ENCODE measurements at regions not wholly inside any gene's neighbourhood (a gene's known extent, or its start where the extent isn't known, plus 50 kb on each side); places are given as distances from the start of the nearest gene placed in this dataset.

GRCh38 chr6:47372318-47372717 lies 62.6 kb upstream of the TNFRSF21 start:
- TF ChIP-seq, protein P1, sequence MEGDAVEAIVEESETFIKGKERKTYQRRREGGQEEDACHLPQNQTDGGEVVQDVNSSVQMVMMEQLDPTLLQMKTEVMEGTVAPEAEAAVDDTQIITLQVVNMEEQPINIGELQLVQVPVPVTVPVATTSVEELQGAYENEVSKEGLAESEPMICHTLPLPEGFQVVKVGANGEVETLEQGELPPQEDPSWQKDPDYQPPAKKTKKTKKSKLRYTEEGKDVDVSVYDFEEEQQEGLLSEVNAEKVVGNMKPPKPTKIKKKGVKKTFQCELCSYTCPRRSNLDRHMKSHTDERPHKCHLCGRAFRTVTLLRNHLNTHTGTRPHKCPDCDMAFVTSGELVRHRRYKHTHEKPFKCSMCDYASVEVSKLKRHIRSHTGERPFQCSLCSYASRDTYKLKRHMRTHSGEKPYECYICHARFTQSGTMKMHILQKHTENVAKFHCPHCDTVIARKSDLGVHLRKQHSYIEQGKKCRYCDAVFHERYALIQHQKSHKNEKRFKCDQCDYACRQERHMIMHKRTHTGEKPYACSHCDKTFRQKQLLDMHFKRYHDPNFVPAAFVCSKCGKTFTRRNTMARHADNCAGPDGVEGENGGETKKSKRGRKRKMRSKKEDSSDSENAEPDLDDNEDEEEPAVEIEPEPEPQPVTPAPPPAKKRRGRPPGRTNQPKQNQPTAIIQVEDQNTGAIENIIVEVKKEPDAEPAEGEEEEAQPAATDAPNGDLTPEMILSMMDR (conservative IDR thresholded peaks at IDR 0.05), result no peak
- no peak for TF ChIP-seq EZH2 (IDR thresholded peaks at IDR 0.05; ENCODE audit: low read depth)
